Activated CD8-positive, alpha-beta T cell treated with anti-CD3 and anti-CD28 coated beads, Interleukin-2, amount 10 ng/mL, durations not matched to agents 7 days and 5 days (primary cell): ENCODE measurements at regions not wholly inside any gene's neighbourhood (a gene's known extent, or its start where the extent isn't known, plus 50 kb on each side); places are given as distances from the start of the nearest gene placed in this dataset.
"Not testable (repeated sequence)": the region's sequence is repeated elsewhere in the genome, so short reads cannot be mapped to it uniquely, and the experiment has no call there.

ENCODE experiments used
- ATAC-seq: fragments of 150-1000 bp; cut with Tn5 transposase; one replicate; pipeline ENCODE4 v1.10.0; 2021; ENCODE audit warnings: moderate library complexity
- CTCF ChIA-PET: fragments of 350-600 bp; sonication (Branson Sonifier 250); formaldehyde crosslinking; loops from one replicate; lab custom pipeline; 2021; ENCODE audit warnings: antibody characterized with exemption; lab: Charles Lee
- POLR2A ChIA-PET: fragments of 350-600 bp; sonication (Branson Sonifier 250); formaldehyde crosslinking; loops from one replicate; lab custom pipeline; 2021; ENCODE audit warnings: antibody characterized with exemption; lab: Charles Lee
- DNase-seq: peaks from one replicate; pipeline ENCODE4 v3.0.0-alpha.2; 2020
- H3K27ac Mint-ChIP-seq: one replicate; pipeline ENCODE4 v1.8.0; 2021; ENCODE audit warnings: mild to moderate bottlenecking, mixed read lengths
- H3K27me3 Mint-ChIP-seq: one replicate; pipeline ENCODE4 v1.8.0; 2021; ENCODE audit warnings: low read depth, mixed read lengths
- H3K36me3 Mint-ChIP-seq: one replicate; pipeline ENCODE4 v1.8.0; 2021; ENCODE audit warnings: low read depth, mixed read lengths
- H3K4me1 Mint-ChIP-seq: one replicate; pipeline ENCODE4 v1.8.0; 2021; ENCODE audit warnings: low read depth, mixed read lengths
- H3K4me3 Mint-ChIP-seq: one replicate; pipeline ENCODE4 v1.8.0; 2021; ENCODE audit warnings: mild to moderate bottlenecking, mixed read lengths
- H3K9me3 Mint-ChIP-seq: one replicate; pipeline ENCODE4 v1.8.0; 2022; ENCODE audit warnings: mixed read lengths; ENCODE audit not compliant: insufficient read depth

DNA sequence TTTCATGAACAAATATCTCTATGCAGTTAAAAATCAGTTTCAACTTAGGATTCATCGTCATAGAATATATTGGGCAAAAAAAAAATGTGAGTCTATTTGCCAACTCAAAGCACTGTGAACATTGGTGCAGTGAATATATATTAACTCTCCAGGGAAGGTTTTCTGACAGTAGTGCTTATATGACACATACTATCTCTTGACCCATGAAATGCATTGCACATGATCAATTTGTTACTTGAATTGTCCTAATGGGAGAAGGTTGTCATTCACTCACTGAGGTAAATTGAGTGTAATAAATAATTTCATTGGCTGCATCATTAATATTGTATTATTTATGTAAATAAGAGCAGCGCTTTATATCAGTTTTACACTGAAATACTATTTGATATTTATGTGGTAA lies 2458.5 kb downstream of the ARAP2 start:
- DNase-seq (no peak), ATAC-seq (no peak)
- CTCF ChIA-PET = no interaction called here
- POLR2A ChIA-PET = no interaction called here
- H3K4me1 Mint-ChIP-seq = no peaks in the 10 kb centered on the region
- no peak overlapping the region for H3K4me3 Mint-ChIP-seq
- no peak overlapping the region for H3K27ac Mint-ChIP-seq
- peaks cover 10% of the 10 kb centered on the region for H3K9me3 Mint-ChIP-seq
- no peaks in the 10 kb centered on the region for H3K36me3 Mint-ChIP-seq
- no peaks in the 10 kb centered on the region for H3K27me3 Mint-ChIP-seq

DNA sequence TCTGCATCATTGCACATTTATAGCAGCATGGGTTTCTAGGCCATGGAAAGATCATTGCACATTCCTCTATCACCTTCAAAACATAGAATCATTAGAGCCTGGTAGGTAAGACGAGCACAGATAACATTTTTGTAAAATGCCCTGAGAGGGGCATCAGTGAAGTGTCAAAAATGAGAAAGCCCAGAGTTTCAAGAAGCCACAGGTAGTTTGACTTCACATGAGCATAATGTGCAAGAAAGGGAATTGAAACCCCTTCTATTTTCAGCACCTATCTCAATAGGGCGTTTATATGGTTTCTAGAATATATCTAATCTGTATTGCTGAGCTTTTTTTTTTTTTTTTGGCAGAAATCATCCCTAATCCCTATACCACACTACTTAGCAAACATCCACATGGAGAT lies 2441.7 kb downstream of the ARAP2 start:
- ATAC-seq (no peak), DNase-seq (no peak)
- ChIA-PET CTCF (no interaction called here), POLR2A (no interaction called here)
- H3K4me3 Mint-ChIP-seq = no peak overlapping the region
- no peak overlapping the region for H3K27ac Mint-ChIP-seq
- no peaks in the 10 kb centered on the region for H3K27me3 Mint-ChIP-seq
- no peaks in the 10 kb centered on the region for H3K9me3 Mint-ChIP-seq
- H3K4me1 Mint-ChIP-seq = no peaks in the 10 kb centered on the region
- H3K36me3 Mint-ChIP-seq = no peaks in the 10 kb centered on the region

DNA sequence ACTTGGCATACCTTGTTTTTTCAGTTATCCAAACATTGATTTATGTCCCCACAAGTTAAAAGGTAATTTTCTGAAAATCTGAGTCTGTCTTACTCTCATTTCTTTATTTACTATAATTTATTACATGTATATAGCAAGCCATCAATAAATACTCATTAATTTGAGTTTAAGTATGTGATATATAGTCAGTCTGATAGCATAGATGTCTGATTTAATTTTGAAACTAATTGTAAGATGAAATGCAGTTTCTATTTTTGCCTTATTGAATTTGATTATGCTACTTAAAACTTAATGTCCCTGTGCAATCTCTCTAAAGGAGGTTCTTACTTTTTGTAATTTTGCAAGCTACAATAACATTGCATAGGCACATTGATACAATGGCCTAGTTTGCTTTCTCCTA lies 2418.6 kb downstream of the ARAP2 start:
- Mint-ChIP-seq H3K27me3 (no peaks in the 10 kb centered on the region), H3K27ac (no peak overlapping the region), H3K4me1 (no peaks in the 10 kb centered on the region), H3K36me3 (no peaks in the 10 kb centered on the region), H3K4me3 (no peak overlapping the region), H3K9me3 (peaks cover 8% of the 10 kb centered on the region)
- ATAC-seq (no peak), DNase-seq (no peak)
- CTCF ChIA-PET = no interaction called here
- POLR2A ChIA-PET = no interaction called here

- CTCF ChIA-PET, H3K36me3 Mint-ChIP-seq, H3K4me3 Mint-ChIP-seq, H3K27me3 Mint-ChIP-seq, H3K4me1 Mint-ChIP-seq, POLR2A ChIA-PET, DNase-seq, H3K27ac Mint-ChIP-seq, ATAC-seq: not testable (repeated sequence)
- peaks cover 17% of the 10 kb centered on the region for H3K9me3 Mint-ChIP-seq
These were observed 2415.0 kb downstream of the ARAP2 start for GRCh38 chr4:33829356-33829755.

DNA sequence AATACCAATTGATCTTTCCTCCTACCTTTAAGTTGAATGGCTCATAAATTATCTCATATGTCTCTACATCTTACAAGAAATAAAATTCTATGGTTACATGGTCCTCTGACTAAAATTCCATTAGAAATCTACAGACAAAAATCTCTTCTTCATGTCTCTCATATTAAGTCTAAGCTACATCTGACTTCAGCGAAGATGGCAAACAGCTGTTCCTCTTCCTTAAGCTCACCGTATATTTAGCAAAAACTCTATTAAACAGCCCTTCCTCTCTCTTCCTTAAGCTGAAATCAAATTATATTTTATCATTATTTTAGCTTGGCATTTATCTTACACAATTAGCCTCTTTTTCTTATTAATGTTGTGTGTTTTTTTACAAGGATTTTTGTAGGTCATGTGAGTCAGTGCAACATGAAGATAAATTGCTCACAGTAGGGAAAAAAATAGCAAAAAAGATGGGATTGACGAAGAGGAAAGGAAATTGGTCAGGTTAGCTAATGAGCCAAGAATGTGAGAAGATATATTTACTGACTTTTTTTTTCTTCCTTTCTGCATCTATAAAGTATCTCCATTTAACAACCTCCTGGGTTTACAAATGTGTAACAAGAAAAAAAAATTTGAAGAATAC lies 2412.8 kb downstream of the ARAP2 start:
- ChIA-PET CTCF (no interaction called here), POLR2A (no interaction called here)
- no peaks in the 10 kb centered on the region for H3K36me3 Mint-ChIP-seq
- no peaks in the 10 kb centered on the region for H3K27me3 Mint-ChIP-seq
- no peaks in the 10 kb centered on the region for H3K4me1 Mint-ChIP-seq
- no peak for DNase-seq
- H3K27ac Mint-ChIP-seq = no peak overlapping the region
- ATAC-seq = no peak
- H3K9me3 Mint-ChIP-seq = peaks cover 19% of the 10 kb centered on the region
- no peak overlapping the region for H3K4me3 Mint-ChIP-seq

GRCh38 chr4:33835764-33836163 lies 2408.6 kb downstream of the ARAP2 start:
- peaks cover 17% of the 10 kb centered on the region for H3K9me3 Mint-ChIP-seq
- CTCF ChIA-PET, DNase-seq, POLR2A ChIA-PET, ATAC-seq, H3K36me3 Mint-ChIP-seq, H3K4me3 Mint-ChIP-seq, H3K4me1 Mint-ChIP-seq, H3K27me3 Mint-ChIP-seq, H3K27ac Mint-ChIP-seq: not testable (repeated sequence)

DNA sequence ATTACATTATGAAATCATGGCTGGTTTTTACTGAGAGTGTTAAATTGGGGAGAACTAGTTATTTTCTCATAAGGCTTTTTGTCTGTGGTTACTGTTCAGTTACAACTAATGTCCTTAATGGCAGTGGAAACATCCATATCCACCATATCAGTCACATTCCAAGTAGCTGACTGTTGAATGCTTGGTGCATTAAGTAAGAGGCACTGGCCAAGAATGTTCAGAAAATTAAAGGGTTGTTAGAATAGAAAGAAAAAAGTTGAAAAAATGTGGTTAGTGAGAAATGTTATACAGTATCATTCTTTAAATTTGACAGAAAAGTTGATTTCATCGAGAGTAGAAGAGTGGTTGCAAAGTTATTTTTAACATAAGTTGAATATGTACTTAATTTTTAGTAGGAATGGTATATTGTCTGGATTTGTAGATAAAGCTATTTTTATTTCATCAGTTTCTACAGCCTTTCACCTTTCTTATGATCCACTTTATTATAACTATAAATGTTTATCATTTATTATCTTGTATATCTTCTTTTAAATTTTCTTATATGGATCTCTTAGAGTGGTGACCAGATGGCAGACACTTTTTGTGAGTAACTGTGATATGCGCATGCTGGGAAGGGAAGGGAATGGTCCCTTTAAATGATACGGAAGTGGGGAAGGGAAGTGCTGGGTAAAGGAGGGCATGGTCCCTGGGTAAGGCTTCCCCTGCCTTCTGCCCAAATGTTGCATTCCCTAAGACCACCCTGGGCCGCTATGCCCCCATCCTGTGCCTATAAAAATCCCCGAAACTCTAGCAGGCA lies 2407.1 kb downstream of the ARAP2 start:
- H3K27ac Mint-ChIP-seq = no peak overlapping the region
- ChIA-PET POLR2A (no interaction called here), CTCF (no interaction called here)
- no peak for DNase-seq
- no peaks in the 10 kb centered on the region for H3K27me3 Mint-ChIP-seq
- H3K36me3 Mint-ChIP-seq = no peaks in the 10 kb centered on the region
- no peaks in the 10 kb centered on the region for H3K4me1 Mint-ChIP-seq
- H3K4me3 Mint-ChIP-seq = no peak overlapping the region
- ATAC-seq = no peak
- peaks cover 9% of the 10 kb centered on the region for H3K9me3 Mint-ChIP-seq

DNA sequence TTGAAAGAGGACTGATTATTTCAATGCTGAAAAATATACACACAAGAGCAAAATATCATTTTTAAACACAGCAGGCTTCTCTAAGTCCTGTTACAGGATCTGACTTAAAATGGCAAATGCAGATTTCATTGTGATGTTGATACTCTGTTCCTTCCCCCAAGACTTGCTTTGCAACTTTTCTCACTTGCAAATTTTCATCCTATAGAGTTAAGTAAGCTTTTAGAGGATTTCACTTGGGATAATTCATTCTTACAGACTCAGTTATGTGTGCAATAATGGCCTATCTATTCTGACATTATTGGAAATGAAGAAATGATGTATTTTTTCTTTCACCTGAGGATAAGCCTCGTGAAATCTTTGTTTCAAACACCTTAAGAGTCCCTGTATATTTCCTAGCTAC lies 2403.2 kb downstream of the ARAP2 start:
- no peak for ATAC-seq
- Mint-ChIP-seq H3K4me1 (no peaks in the 10 kb centered on the region), H3K36me3 (no peaks in the 10 kb centered on the region), H3K9me3 (peaks cover 7% of the 10 kb centered on the region), H3K27ac (no peak overlapping the region), H3K4me3 (no peak overlapping the region), H3K27me3 (no peaks in the 10 kb centered on the region)
- ChIA-PET POLR2A (no interaction called here), CTCF (no interaction called here)
- DNase-seq = no peak

GRCh38 chr4:33850371-33850902 lies 2393.9 kb downstream of the ARAP2 start:
- H3K4me1 Mint-ChIP-seq = peaks cover 5% of the 10 kb centered on the region
- no peaks in the 10 kb centered on the region for H3K27me3 Mint-ChIP-seq
- ChIA-PET CTCF (no interaction called here), POLR2A (no interaction called here)
- DNase-seq (no peak), ATAC-seq (peak; percentile 53)
- no peak overlapping the region for H3K27ac Mint-ChIP-seq
- H3K9me3 Mint-ChIP-seq = peaks cover 17% of the 10 kb centered on the region
- no peaks in the 10 kb centered on the region for H3K36me3 Mint-ChIP-seq
- no peak overlapping the region for H3K4me3 Mint-ChIP-seq

DNA sequence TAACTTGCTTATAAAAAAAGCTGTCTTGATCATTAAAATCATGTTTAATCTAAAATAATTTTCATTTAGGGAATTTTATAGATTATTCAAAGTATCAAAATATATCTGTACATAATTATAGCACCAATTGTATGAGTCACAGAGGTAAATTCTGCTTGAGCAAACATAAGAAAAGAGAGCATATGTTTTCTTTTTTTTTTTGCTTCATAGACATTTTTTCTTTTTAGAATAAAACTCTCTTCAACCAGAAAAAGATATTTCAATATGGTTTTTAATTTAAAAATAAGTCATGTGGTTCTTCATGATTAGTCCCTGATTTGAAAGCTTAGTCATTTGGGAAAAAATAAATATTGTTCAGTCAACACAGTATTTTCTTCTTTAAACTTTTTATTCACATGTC lies 2390.6 kb downstream of the ARAP2 start:
- ATAC-seq = not testable (repeated sequence)

GRCh38 chr4:33864290-33864859 lies 2379.9 kb downstream of the ARAP2 start:
- Mint-ChIP-seq H3K27ac (no peak overlapping the region), H3K27me3 (no peaks in the 10 kb centered on the region), H3K9me3 (peaks cover 15% of the 10 kb centered on the region), H3K4me3 (no peak overlapping the region), H3K4me1 (no peaks in the 10 kb centered on the region), H3K36me3 (no peaks in the 10 kb centered on the region)
- POLR2A ChIA-PET = no interaction called here
- no peak for DNase-seq
- CTCF ChIA-PET = no interaction called here
- no peak for ATAC-seq

More for the DNA sequence above, 2390.6 kb downstream of the ARAP2 start:
- H3K4me3 Mint-ChIP-seq, DNase-seq, H3K4me1 Mint-ChIP-seq, H3K9me3 Mint-ChIP-seq, H3K36me3 Mint-ChIP-seq, H3K27ac Mint-ChIP-seq, H3K27me3 Mint-ChIP-seq, CTCF ChIA-PET, POLR2A ChIA-PET: not testable (repeated sequence)

GRCh38 chr4:33873791-33874190 lies 2370.5 kb downstream of the ARAP2 start:
- POLR2A ChIA-PET = no interaction called here
- H3K4me1 Mint-ChIP-seq = no peaks in the 10 kb centered on the region

More at GRCh38 chr4:33873791-33874190, 2370.5 kb downstream of the ARAP2 start:
- H3K4me3 Mint-ChIP-seq = no peak overlapping the region
- CTCF ChIA-PET = no interaction called here
- peaks cover 8% of the 10 kb centered on the region for H3K9me3 Mint-ChIP-seq
- ATAC-seq = no peak
- H3K36me3 Mint-ChIP-seq = no peaks in the 10 kb centered on the region
- DNase-seq = no peak
- H3K27me3 Mint-ChIP-seq = no peaks in the 10 kb centered on the region
- H3K27ac Mint-ChIP-seq = no peak overlapping the region
